Loucy (cell line): ENCODE measurements at regions not wholly inside any gene's neighbourhood (a gene's known extent, or its start where the extent isn't known, plus 50 kb on each side); places are given as distances from the start of the nearest gene placed in this dataset.

Source experiments
- H2AFZ ChIP-seq: fragments of 200-600 bp; sonication (generic); 2 replicates; pipeline ENCODE4 v1.6.0; 2016; ENCODE audit warnings: antibody characterized with exemption, mild to moderate bottlenecking, low read length, moderate library complexity
- H3F3A ChIP-seq: fragments of 200-600 bp; 2 replicates; pipeline ENCODE4 v1.6.0; 2016; ENCODE audit warnings: antibody characterized with exemption, low read depth, mild to moderate bottlenecking
- H3K27me3 ChIP-seq: fragments of 200-600 bp; sonication (generic); 2 replicates; pipeline ENCODE4 v1.6.1; 2014; ENCODE audit warnings: low read length, mild to moderate bottlenecking; ENCODE audit not compliant: insufficient read depth, poor library complexity, severe bottlenecking
- H3K36me3 ChIP-seq: fragments of 200-600 bp; sonication (generic); 2 replicates; pipeline ENCODE4 v1.6.1; 2016; ENCODE audit warnings: low read length; ENCODE audit not compliant: insufficient read depth
- H3K4me1 ChIP-seq: fragments of 200-600 bp; sonication (generic); 2 replicates; pipeline ENCODE4 v1.5.1; 2014; ENCODE audit warnings: low read length, mild to moderate bottlenecking; ENCODE audit not compliant: insufficient read depth, poor library complexity, severe bottlenecking
- H3K4me2 ChIP-seq: fragments of 200-600 bp; sonication (generic); 2 replicates; pipeline ENCODE4 v1.6.0; 2014; ENCODE audit warnings: antibody characterized with exemption, low read length, low read depth, mild to moderate bottlenecking; ENCODE audit not compliant: poor library complexity, severe bottlenecking
- H3K4me3 ChIP-seq: fragments of 200-600 bp; sonication (generic); 2 replicates; pipeline ENCODE4 v1.5.1; 2014; ENCODE audit warnings: low read length, mild to moderate bottlenecking, mixed read lengths; ENCODE audit not compliant: poor library complexity, severe bottlenecking
- H3K79me2 ChIP-seq: fragments of 200-600 bp; sonication (generic); 2 replicates; pipeline ENCODE4 v1.6.1; 2014; ENCODE audit warnings: low read length; ENCODE audit not compliant: insufficient read depth
- H3K9ac ChIP-seq: fragments of 200-600 bp; sonication (generic); 2 replicates; pipeline ENCODE4 v1.6.0; 2014; ENCODE audit warnings: mild to moderate bottlenecking, low read depth, low read length, moderate library complexity; ENCODE audit not compliant: poor library complexity, severe bottlenecking
- H3K9me2 ChIP-seq: fragments of 200-600 bp; sonication (generic); replicated peaks from 2 replicates; pipeline ENCODE4 v1.6.1; 2016; ENCODE audit warnings: low read depth, low read length, mixed read lengths
- H3K9me3 ChIP-seq: fragments of 200-600 bp; sonication (generic); 2 replicates; pipeline ENCODE4 v1.6.1; 2014; ENCODE audit warnings: mild to moderate bottlenecking, antibody characterized with exemption, low read length, low read depth; ENCODE audit not compliant: insufficient read depth
- H4K20me1 ChIP-seq: fragments of 200-600 bp; sonication (generic); 2 replicates; pipeline ENCODE4 v1.6.0; 2014; ENCODE audit warnings: antibody characterized with exemption, low read length, mild to moderate bottlenecking; ENCODE audit not compliant: insufficient read depth, poor library complexity, severe bottlenecking
- CTCF ChIP-seq: fragments of 200-600 bp; sonication (generic); conservative IDR thresholded peaks from 2 replicates; pipeline ENCODE4 v1.5.1; 2014; ENCODE audit warnings: mild to moderate bottlenecking, antibody characterized with exemption, low read length
- EZH2phosphoT487 ChIP-seq: fragments of 200-600 bp; IDR thresholded peaks from 2 replicates; pipeline ENCODE4 v1.6.1; 2018; ENCODE audit warnings: antibody characterized with exemption, mild to moderate bottlenecking, moderate library complexity, borderline replicate concordance

- H3K9ac ChIP-seq = no peak overlapping the region
- H3K36me3 ChIP-seq = no peaks in the 10 kb centered on the region
- no peaks in the 10 kb centered on the region for H4K20me1 ChIP-seq
- no peaks in the 10 kb centered on the region for H3K9me2 ChIP-seq
- H3F3A ChIP-seq = no peaks in the 10 kb centered on the region
- TF ChIP-seq CTCF (no peak), EZH2phosphoT487 (no peak)
- H3K9me3 ChIP-seq = no peaks in the 10 kb centered on the region
- no peaks in the 10 kb centered on the region for H3K4me1 ChIP-seq
- no peaks in the 10 kb centered on the region for H3K27me3 ChIP-seq
- no peak overlapping the region for H3K4me3 ChIP-seq
- no peak overlapping the region for H2AFZ ChIP-seq
- no peak overlapping the region for H3K4me2 ChIP-seq
- H3K79me2 ChIP-seq = no peaks in the 10 kb centered on the region
These were observed 52.6 kb upstream of the SMNDC1 start for GRCh38 chr10:110357252-110357780.

DNA sequence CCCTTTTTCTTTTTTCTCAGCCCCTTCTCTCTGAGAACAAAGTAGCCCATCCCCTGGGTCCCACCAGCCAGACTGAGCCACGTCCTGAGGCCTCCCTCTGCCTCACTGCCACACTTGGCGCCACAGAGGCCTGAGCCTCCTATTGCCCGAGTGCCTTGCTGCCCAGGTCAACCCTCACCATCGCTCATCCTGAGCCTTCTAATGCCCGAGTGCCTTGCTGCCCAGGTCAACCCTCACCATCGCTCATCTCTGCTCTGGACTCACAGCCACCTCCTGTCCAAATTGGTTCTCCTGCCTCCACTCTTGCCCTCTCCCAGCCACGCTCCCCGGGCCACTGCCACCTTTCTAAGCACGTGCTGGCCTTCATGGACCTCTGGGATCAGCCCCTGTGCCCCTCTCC, 53.2 kb upstream of the SMNDC1 start:
- H3K4me2 ChIP-seq = no peak overlapping the region
- no peak overlapping the region for H3K9ac ChIP-seq
- no peak for TF ChIP-seq EZH2phosphoT487
- TF ChIP-seq CTCF = no peak
- no peak overlapping the region for H2AFZ ChIP-seq
- no peaks in the 10 kb centered on the region for H4K20me1 ChIP-seq
- no peak overlapping the region for H3K4me3 ChIP-seq
- H3K4me1 ChIP-seq = no peaks in the 10 kb centered on the region
- H3K27me3 ChIP-seq = no peaks in the 10 kb centered on the region
- H3K9me2 ChIP-seq = no peaks in the 10 kb centered on the region
- H3F3A ChIP-seq = no peaks in the 10 kb centered on the region
- no peaks in the 10 kb centered on the region for H3K36me3 ChIP-seq
- H3K9me3 ChIP-seq = no peaks in the 10 kb centered on the region
- no peaks in the 10 kb centered on the region for H3K79me2 ChIP-seq

DNA sequence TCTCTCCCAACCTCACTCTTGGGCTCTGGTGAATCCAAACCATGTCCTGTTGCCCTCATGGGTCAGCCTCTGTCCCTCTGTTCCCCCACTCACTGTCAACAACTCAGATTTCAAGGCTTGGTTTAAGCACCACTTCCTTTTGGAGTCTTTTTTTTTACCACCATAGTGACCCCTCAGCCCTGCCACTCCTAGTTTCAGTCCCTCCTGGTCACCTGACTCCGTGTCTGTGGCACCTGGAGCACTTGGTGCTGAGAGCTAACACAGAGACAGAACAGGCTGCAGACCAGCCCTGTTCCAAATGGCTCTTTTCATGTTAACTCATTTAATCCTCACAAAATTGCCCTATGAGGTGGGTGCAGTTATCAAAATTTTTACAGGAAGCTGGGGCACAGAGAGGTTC, 53.6 kb upstream of the SMNDC1 start:
- no peaks in the 10 kb centered on the region for H3K79me2 ChIP-seq
- H3K27me3 ChIP-seq = no peaks in the 10 kb centered on the region
- no peaks in the 10 kb centered on the region for H3K36me3 ChIP-seq
- H2AFZ ChIP-seq = no peak overlapping the region
- H3K9ac ChIP-seq = no peak overlapping the region
- no peak overlapping the region for H3K4me2 ChIP-seq
- no peaks in the 10 kb centered on the region for H3K9me2 ChIP-seq
- H3K4me3 ChIP-seq = no peak overlapping the region
- H3K4me1 ChIP-seq = no peaks in the 10 kb centered on the region
- TF ChIP-seq EZH2phosphoT487 (no peak), CTCF (no peak)
- H3F3A ChIP-seq = no peaks in the 10 kb centered on the region
- H3K9me3 ChIP-seq = no peaks in the 10 kb centered on the region
- H4K20me1 ChIP-seq = no peaks in the 10 kb centered on the region
